HG03064 (cell line): ENCODE measurements at regions not wholly inside any gene's neighbourhood (a gene's known extent, or its start where the extent isn't known, plus 50 kb on each side); places are given as distances from the start of the nearest gene placed in this dataset.
"Not testable (repeated sequence)": the region's sequence is repeated elsewhere in the genome, so short reads cannot be mapped to it uniquely, and the experiment has no call there.

Experiments used
- ATAC-seq: cut with Tn5 transposase; IDR thresholded peaks from one replicate; pipeline ENCODE4 v1.9.1; 2021; ENCODE audit warnings: low read depth; ENCODE audit not compliant: unreplicated experiment

- ATAC-seq, result no peak
These were observed 295.8 kb downstream of the PREX1 start for GRCh38 chr20:48532028-48532427.

- ATAC-seq, result no peak
These were observed 296.3 kb downstream of the PREX1 start for GRCh38 chr20:48531505-48531904.

GRCh38 chr20:48530957-48531356 lies 296.8 kb downstream of the PREX1 start:
- no peak for ATAC-seq

- no peak for ATAC-seq
These were observed 299.5 kb downstream of the PREX1 start for GRCh38 chr20:48528346-48528745.

GRCh38 chr20:48527771-48528170 lies 300.0 kb downstream of the PREX1 start:
- no peak for ATAC-seq

GRCh38 chr20:48526936-48527335 lies 300.9 kb downstream of the PREX1 start:
- no peak for ATAC-seq

- ATAC-seq, result no peak
These were observed 302.4 kb downstream of the PREX1 start for GRCh38 chr20:48525400-48525799.

GRCh38 chr20:48524582-48524981 lies 303.2 kb downstream of the PREX1 start:
- no peak for ATAC-seq

GRCh38 chr20:48523191-48523995 lies 304.4 kb downstream of the PREX1 start:
- ATAC-seq, result no peak

GRCh38 chr20:48521121-48521520 lies 306.7 kb downstream of the PREX1 start:
- no peak for ATAC-seq

- ATAC-seq, result not testable (repeated sequence)
These were observed 311.6 kb downstream of the PREX1 start for GRCh38 chr20:48516196-48516595.

GRCh38 chr20:48514577-48514976 lies 313.2 kb downstream of the PREX1 start:
- not testable (repeated sequence) for ATAC-seq

GRCh38 chr20:48512539-48512938 lies 315.3 kb downstream of the PREX1 start:
- not testable (repeated sequence) for ATAC-seq

GRCh38 chr20:48505066-48505465 lies 322.7 kb downstream of the PREX1 start:
- not testable (repeated sequence) for ATAC-seq

- ATAC-seq, result no peak
These were observed 324.5 kb downstream of the PREX1 start for GRCh38 chr20:48503166-48503815.

- ATAC-seq, result no peak
These were observed 325.0 kb downstream of the PREX1 start for GRCh38 chr20:48502758-48503157.

- no peak for ATAC-seq
These were observed 325.8 kb downstream of the PREX1 start for GRCh38 chr20:48502016-48502415.

GRCh38 chr20:48500900-48501299 lies 326.9 kb downstream of the PREX1 start:
- not testable (repeated sequence) for ATAC-seq

GRCh38 chr20:48498939-48499338 lies 328.9 kb downstream of the PREX1 start:
- ATAC-seq, result not testable (repeated sequence)

GRCh38 chr20:48498125-48498524 lies 329.7 kb downstream of the PREX1 start:
- ATAC-seq, result not testable (repeated sequence)

GRCh38 chr20:48493966-48494365 lies 333.8 kb downstream of the PREX1 start:
- no peak for ATAC-seq

- not testable (repeated sequence) for ATAC-seq
These were observed 334.5 kb downstream of the PREX1 start for GRCh38 chr20:48493331-48493730.
